ENCODE measurements at regions not wholly inside any gene's neighbourhood (a gene's known extent, or its start where the extent isn't known, plus 50 kb on each side); places are given as distances from the start of the nearest gene placed in this dataset.

DNA sequence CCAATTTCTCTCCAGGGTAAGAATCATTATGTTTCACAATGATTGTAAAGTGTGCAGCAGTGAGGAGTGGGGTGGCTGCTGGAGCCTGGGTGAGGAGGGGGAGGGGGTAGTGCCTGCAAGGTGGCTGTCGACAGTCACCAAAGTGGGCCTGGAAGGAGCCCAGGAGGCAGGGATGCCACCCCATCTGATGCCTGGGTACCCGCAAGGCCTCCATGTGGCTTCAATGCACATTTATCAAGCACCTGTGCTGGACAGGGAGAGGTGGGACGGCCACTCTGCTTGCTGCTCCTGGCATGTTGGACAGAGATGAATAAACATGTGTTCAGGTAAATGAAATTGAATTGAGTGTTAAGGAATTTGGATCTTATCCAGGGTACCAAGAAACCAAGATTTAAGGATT is 78.8 kb upstream of the DISP3 start:
- TF ChIP-seq, protein P1, sequence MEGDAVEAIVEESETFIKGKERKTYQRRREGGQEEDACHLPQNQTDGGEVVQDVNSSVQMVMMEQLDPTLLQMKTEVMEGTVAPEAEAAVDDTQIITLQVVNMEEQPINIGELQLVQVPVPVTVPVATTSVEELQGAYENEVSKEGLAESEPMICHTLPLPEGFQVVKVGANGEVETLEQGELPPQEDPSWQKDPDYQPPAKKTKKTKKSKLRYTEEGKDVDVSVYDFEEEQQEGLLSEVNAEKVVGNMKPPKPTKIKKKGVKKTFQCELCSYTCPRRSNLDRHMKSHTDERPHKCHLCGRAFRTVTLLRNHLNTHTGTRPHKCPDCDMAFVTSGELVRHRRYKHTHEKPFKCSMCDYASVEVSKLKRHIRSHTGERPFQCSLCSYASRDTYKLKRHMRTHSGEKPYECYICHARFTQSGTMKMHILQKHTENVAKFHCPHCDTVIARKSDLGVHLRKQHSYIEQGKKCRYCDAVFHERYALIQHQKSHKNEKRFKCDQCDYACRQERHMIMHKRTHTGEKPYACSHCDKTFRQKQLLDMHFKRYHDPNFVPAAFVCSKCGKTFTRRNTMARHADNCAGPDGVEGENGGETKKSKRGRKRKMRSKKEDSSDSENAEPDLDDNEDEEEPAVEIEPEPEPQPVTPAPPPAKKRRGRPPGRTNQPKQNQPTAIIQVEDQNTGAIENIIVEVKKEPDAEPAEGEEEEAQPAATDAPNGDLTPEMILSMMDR (conservative IDR thresholded peaks at IDR 0.05; ENCODE audit: low read length): no peak
- no peak for TF ChIP-seq EZH2phosphoT487 (IDR thresholded peaks at IDR 0.05; ENCODE audit: borderline replicate concordance, low read depth, low read length)

All from OCI-LY7 (cell line).